ENCODE measurements at regions not wholly inside any gene's neighbourhood (a gene's known extent, or its start where the extent isn't known, plus 50 kb on each side); places are given as distances from the start of the nearest gene placed in this dataset.
"Not testable (repeated sequence)": the region's sequence is repeated elsewhere in the genome, so short reads cannot be mapped to it uniquely, and the experiment has no call there.

GRCh38 chr3:87828046-87828445 lies 230.8 kb downstream of the CGGBP1 start:
- DNase-seq (ENCODE audit: low spot score): no peak
- TF ChIP-seq CTCF (IDR thresholded peaks at IDR 0.05; ENCODE audit: extremely low read depth, missing control alignments): no peak

- DNase-seq (ENCODE audit: low spot score): no peak
- TF ChIP-seq CTCF (IDR thresholded peaks at IDR 0.05; ENCODE audit: extremely low read depth, missing control alignments): no peak
Observed at GRCh38 chr3:87822563-87822962, 236.2 kb downstream of the CGGBP1 start.

- not testable (repeated sequence) for DNase-seq (ENCODE audit: low spot score)
Observed at GRCh38 chr3:87813503-87813902, 245.3 kb downstream of the CGGBP1 start.

GRCh38 chr3:87811953-87812352 lies 246.9 kb downstream of the CGGBP1 start:
- DNase-seq (ENCODE audit: low spot score): no peak
- no peak for TF ChIP-seq CTCF (IDR thresholded peaks at IDR 0.05; ENCODE audit: extremely low read depth, missing control alignments)

- no peak for TF ChIP-seq CTCF (IDR thresholded peaks at IDR 0.05; ENCODE audit: extremely low read depth, missing control alignments)
- DNase-seq (ENCODE audit: low spot score): no peak
Observed at GRCh38 chr3:87810452-87811016, 248.3 kb downstream of the CGGBP1 start.

- TF ChIP-seq CTCF (IDR thresholded peaks at IDR 0.05; ENCODE audit: extremely low read depth, missing control alignments): no peak
- DNase-seq (ENCODE audit: low spot score): no peak
Observed at GRCh38 chr3:87805670-87806069, 253.1 kb downstream of the CGGBP1 start.

GRCh38 chr3:87801409-87801808 lies 257.4 kb downstream of the CGGBP1 start:
- no peak for DNase-seq (ENCODE audit: low spot score)

More at GRCh38 chr3:87801409-87801808, 257.4 kb downstream of the CGGBP1 start:
- no peak for TF ChIP-seq CTCF (IDR thresholded peaks at IDR 0.05; ENCODE audit: extremely low read depth, missing control alignments)
